CD4-positive, alpha-beta T cell treated with Interleukin-21 for 1 hour (primary cell): ENCODE measurements at regions not wholly inside any gene's neighbourhood (a gene's known extent, or its start where the extent isn't known, plus 50 kb on each side); places are given as distances from the start of the nearest gene placed in this dataset.
"Not testable (repeated sequence)": the region's sequence is repeated elsewhere in the genome, so short reads cannot be mapped to it uniquely, and the experiment has no call there.

Source experiments
- DNase-seq: peaks from one replicate; pipeline ENCODE4 v3.0.0-alpha.2; 2020

DNA sequence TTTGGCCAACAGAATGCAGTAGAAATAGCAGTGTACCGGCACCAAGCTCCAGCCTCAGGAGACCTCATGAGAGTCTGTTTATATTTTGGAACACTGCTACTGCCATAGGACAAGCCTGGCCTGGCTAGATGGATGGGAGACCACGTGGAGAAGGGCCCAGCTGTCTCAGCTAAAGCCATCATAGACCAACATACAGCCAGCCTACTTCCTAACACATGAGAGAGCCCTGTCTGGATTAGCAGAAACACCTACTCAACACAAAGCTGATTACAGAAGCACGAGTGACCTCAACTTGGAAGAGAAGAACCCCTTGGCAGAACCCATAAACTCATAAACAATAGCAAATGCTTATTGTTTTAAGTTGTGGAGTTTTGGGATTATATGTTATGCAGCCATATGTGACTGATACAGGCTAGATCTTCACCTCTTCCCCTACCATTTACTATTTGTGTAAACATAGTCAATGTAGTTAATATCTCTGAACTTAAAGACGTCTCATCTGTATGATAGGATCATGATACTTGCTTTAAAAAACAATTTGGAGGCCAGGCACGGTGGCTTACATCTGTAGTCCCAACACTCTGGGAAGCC lies 199.4 kb upstream of the ZNF217 start:
- DNase-seq: no peak

DNA sequence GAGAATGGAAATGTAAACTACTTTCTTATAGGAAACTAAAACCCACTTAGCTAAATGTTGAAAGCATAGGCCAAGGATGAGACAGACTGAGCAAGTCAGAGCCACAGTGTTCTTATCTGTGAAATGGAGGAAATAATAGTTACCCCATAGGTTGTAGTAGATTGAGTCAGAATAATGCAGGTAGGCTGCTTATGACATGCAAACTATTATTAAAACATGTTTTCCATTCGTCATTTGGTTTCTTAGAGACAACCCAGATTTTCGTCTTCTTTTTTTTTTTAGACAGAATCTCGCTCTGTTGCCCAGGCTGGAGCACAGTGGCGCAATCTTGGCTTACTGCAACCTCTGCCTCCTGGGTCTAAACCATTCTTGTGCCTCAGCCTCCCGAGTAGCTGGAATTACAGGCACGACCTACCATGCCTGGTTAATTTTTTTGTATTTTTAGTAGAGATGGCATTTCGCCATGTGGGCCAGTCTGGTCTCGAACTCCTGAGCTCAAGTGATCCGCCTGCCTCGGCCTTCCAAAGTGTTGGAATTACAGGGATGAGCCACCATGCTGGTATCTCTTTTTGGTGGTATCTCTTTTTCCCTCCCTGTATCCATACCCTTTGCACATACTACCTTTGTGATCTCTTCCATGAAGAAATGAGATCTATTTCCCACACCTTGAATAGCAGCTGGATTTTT lies 196.5 kb upstream of the ZNF217 start:
- no peak for DNase-seq

DNA sequence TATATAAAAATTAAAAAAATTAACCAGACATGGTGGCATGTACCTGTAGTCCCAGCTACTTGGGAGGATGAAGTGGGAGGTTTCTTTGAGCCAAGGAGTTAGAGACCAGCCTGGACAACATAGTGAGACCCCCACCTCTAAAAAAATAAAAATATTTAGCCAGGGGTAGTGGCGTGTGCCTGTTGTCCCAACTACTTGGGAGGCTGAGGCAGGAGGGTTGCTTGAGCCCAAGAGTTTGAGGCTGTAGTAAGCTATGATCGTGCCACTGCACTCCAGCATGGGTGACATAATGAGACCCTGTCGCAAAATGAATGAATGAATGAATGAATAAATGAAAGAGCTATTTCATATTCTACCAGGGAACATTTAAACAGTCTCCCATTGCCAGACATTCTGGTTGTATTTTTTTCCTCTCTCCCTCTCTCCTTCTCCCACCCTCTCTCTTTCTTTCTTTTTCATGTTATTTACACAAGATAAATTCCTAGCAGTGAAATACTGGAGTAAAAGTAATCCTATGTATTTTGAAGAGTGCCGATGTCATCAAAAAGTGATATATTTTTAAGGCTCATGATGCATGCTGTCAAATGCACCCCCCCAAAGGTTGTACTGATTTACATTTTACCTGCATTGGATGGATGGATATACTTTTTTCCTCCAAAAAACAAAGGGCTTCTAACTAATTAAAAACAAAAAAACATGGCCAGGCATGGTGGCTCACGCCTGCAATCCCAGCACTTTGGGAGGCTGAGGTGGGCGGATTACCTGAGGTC lies 194.8 kb upstream of the ZNF217 start:
- no peak for DNase-seq

- not testable (repeated sequence) for DNase-seq
These were observed 193.9 kb upstream of the ZNF217 start for GRCh38 chr20:53787491-53787931.

DNA sequence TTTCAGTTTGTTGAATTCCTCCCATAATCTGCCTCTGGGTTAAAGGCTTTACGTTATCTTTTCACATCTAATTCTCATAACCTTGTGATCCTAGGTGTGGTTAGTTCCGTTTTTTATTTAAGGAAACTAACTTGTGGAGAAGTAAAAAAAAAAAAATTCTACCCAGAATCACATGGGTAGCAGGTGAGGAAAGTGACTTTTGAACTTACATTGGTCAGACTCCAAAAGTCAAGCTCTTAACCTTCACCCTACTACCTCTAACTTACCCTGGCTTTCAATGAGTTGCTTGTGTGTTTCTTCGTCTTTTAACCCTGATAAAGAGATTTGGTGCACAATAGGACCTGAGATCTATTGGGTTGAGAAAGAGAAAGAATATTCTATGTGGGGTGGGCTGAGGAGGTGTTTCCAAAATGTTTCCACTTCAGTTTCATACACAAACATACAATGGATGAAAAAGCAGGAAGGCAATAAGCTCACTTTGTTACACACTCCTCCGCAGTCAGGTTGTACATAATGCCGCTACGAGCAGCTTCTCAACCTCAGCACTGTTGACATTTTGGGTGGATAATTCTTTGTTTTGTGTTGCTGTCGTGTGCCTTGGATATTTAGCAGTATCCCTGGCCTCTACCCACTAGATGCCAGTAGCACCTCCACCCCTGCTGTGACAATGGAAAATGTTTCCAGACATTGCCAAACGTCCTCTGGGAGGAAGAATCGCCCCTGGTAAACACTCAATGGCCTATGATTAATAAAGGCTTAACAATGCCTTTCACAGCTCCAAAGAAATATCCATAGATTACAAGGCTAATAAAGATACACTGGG lies 193.0 kb upstream of the ZNF217 start:
- DNase-seq: no peak

DNA sequence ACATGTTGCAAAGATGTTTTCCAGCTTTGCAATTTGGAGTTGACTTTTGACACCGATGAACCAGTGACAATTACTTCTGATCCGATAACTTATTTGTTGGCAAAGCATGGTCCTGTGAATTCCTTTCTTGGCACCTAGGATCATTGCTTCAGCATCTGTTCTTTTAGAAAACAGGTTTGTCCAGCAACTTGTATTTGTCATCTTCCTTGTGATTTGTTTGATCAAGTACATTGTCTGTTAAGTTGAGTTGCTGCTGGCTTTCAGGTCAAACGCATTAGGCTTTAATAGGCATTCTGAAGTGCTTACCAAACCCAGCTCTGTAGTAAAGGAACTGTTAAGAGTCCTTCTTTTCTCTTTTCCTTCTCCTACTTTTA lies 192.4 kb upstream of the ZNF217 start:
- no peak for DNase-seq

DNA sequence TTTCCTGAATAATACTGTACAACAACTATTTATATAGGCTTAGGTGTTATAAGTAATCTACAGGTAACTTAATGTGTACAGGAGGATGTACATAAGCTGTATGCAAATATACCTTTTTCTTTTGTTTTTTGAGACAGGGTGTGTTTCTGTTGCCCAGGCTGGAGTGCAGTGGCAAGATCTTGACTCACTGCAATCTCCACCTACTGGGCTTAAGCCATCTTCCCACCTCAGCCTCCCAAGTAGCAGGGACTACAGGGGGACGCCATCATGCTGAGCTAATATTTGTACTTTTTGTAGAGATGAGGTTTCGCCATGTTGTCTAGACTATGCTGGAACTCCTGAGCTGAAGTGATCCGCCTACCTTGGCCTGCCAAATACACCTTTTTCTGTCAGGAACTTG lies 191.7 kb upstream of the ZNF217 start:
- no peak for DNase-seq

- no peak for DNase-seq
These were observed 190.1 kb upstream of the ZNF217 start for GRCh38 chr20:53783768-53784167.

DNA sequence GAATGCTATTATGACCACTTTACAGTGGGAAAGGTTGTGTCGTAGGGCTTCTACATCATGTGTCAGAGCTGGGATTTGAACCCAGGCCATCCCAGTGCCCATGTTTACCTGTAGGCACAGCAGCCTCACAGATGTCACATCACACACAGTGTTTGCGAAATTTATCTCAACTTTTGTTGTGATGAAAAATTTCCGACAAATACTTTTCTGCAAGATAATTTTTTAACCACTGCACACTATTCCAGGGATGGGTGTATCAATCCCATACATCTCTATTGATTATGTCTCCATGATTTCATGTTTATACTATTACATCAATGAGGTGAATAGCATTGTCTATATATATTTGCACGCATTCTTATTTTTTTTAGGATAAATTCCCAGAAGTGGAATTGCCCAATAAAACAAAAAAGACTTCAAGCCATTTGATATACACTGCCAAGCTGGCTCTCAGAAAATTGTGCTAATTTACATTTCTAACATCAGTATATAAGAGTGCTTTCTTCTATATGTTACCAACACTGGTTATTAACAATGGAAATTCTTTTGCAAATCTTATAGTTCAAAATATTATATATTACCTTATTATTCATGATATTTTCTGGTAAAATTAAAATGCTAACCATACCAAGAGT lies 189.1 kb upstream of the ZNF217 start:
- DNase-seq: no peak

DNA sequence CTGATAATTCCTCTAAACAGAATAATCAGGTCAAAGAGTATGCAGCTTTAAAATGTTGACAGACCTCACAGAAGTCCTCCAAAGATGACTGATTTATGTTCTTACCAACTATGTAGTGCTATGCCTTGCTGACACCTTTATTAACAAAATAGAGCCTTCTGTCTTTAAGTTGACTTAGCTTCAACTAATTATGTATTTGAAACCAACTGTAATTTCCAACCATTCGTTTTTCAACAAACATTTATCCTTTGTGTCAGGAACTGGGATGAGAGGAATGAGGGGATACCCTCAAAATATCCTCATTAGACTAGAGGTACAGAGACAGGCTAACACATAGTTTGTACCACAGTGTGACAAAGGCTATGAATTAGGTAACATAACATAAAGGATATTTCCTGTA lies 186.2 kb upstream of the ZNF217 start:
- DNase-seq: no peak

- DNase-seq: no peak
These were observed 185.1 kb upstream of the ZNF217 start for GRCh38 chr20:53778736-53779135.

- no peak for DNase-seq
These were observed 184.4 kb upstream of the ZNF217 start for GRCh38 chr20:53778041-53778516.

GRCh38 chr20:53777402-53777801 lies 183.8 kb upstream of the ZNF217 start:
- DNase-seq: not testable (repeated sequence)

GRCh38 chr20:53776858-53777257 lies 183.2 kb upstream of the ZNF217 start:
- DNase-seq: no peak

DNA sequence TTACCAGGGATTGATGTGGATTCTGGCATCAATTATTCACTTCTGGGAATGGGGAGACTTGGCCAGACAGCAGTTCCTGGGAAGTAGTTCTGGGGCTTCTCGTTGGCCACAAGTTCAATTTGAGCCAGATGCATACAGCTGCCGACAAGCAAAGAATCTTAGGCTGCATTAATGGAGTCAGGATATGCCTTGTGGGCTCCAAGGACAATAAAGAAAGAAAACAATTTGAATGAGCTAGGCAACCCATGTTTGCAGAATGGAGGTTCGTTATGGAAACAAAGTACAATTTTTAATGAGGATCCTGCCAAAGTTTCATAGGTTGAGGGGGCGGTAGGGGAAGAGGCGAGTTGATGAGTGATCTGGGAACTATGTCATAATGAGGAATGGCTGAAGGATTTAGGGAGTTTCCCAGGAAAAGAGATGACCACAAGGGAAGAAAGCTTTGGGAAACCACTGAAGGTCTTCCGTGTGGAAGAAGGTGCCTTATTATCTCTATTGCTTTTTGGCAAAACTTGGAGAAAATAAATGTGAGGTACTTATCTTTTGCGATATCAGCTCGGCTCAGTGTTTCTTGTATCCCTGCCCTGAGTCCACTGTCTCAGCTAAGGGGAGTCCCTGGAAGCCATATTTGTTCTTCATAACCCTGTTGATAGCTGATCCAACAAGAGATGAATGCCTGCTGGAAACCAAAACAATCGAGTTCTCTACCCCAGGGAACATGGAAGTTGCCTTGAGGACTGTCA lies 181.0 kb upstream of the ZNF217 start:
- DNase-seq: no peak

DNA sequence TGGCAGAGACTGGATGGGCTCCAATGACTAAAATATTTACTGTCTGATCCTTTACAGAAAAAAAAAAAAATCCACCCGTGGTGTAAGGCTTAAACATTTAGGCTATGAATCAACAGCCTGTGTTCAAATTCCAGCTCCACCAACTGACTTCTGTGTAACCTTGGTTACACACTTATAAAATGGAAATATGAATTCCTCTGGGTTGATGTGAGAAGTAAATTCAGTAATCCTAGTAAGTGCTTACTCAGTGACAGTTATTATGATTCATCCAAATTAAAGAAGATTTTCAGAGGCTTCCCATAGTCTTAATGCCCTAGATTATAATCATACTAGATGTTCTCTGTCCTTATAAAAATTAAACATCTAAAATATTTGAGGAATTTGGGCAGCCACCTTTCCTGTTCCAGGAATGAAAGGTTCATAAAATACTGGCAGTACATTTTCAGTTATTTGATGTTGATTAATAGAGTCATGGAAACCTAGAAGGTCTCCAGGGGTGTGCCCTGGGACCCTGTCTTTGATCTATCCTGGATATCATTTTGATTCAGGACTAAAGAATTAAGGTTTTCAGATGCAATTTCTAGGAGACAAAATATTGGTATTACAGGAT lies 180.3 kb upstream of the ZNF217 start:
- no peak for DNase-seq

- DNase-seq: not testable (repeated sequence)
These were observed 179.6 kb upstream of the ZNF217 start for GRCh38 chr20:53773066-53773791.

DNA sequence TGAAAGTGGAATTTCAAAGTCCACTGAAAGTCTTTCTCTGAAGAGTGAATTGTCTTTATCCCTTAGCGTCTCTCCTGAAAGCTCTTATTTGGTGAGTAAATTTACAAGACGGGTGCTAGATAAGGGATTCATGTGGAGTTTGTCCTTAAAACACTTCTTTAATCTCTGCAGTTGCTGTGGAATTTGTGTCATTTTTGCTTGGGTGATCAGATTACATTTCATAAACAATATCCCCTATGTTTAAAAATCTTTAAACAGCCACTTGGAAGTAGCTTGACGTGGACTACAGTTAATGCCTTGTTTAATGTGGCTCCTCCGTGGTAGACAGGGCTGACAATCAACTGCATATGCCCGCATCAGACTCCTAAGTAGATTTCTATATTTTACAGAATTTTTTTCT lies 175.4 kb upstream of the ZNF217 start:
- no peak for DNase-seq

- DNase-seq: no peak
These were observed 174.7 kb upstream of the ZNF217 start for GRCh38 chr20:53768329-53768728.

GRCh38 chr20:53767206-53767930 lies 173.7 kb upstream of the ZNF217 start:
- DNase-seq: no peak
